LoVo (cell line): ENCODE measurements at regions not wholly inside any gene's neighbourhood (a gene's known extent, or its start where the extent isn't known, plus 50 kb on each side); places are given as distances from the start of the nearest gene placed in this dataset.

ENCODE experiments used
- DNase-seq: peaks from one replicate; pipeline ENCODE4 v3.0.0-alpha.2; 2016; ENCODE audit warnings: low spot score

- DNase-seq = no peak
Observed at GRCh38 chr6:33863723-33864440, 60.1 kb upstream of the MLN start.

GRCh38 chr6:33863084-33863483, 59.3 kb upstream of the MLN start:
- DNase-seq = no peak

- DNase-seq = no peak
Observed at GRCh38 chr6:33862536-33862935, 58.7 kb upstream of the MLN start.

- DNase-seq = no peak
Observed at GRCh38 chr6:33861722-33862121, 57.9 kb upstream of the MLN start.

GRCh38 chr6:33860706-33861474, 57.1 kb upstream of the MLN start:
- no peak for DNase-seq

GRCh38 chr6:33860006-33860405, 56.2 kb upstream of the MLN start:
- no peak for DNase-seq

- DNase-seq = no peak
Observed at GRCh38 chr6:33858804-33859505, 55.2 kb upstream of the MLN start.

- no peak for DNase-seq
Observed at GRCh38 chr6:33857932-33858475, 54.2 kb upstream of the MLN start.

- DNase-seq = no peak
Observed at GRCh38 chr6:33857093-33857931, 53.5 kb upstream of the MLN start.

- no peak for DNase-seq
Observed at GRCh38 chr6:33856655-33857054, 52.9 kb upstream of the MLN start.

- DNase-seq = no peak
Observed at GRCh38 chr6:33856031-33856590, 52.3 kb upstream of the MLN start.

GRCh38 chr6:33854572-33855030, 50.8 kb upstream of the MLN start:
- no peak for DNase-seq

- no peak for DNase-seq
Observed at GRCh38 chr6:33853736-33854135, 49.9 kb upstream of the MLN start.
